ENCODE measurements at regions not wholly inside any gene's neighbourhood (a gene's known extent, or its start where the extent isn't known, plus 50 kb on each side); places are given as distances from the start of the nearest gene placed in this dataset.

GRCh38 chr2:156057647-156058046, 274.9 kb downstream of the NR4A2 start:
- TF ChIP-seq CTCF (IDR thresholded peaks at IDR 0.05; ENCODE audit: insufficient read depth, low read depth, low read length) = no peak
- no peak for TF ChIP-seq EZH2 (IDR thresholded peaks at IDR 0.05; ENCODE audit: insufficient read depth, low read length)

Measured in astrocyte (in vitro differentiated cells and primary cell).